ENCODE measurements at regions not wholly inside any gene's neighbourhood (a gene's known extent, or its start where the extent isn't known, plus 50 kb on each side); places are given as distances from the start of the nearest gene placed in this dataset.

- TF ChIP-seq CTCF (IDR thresholded peaks at IDR 0.05; ENCODE audit: low read depth, low read length) (no peak), POLR2A (IDR thresholded peaks at IDR 0.05; ENCODE audit: extremely low read depth, insufficient read length) (no peak), MAX (IDR thresholded peaks at IDR 0.05; ENCODE audit: low read depth, low read length) (no peak), MYC (IDR thresholded peaks at IDR 0.05; ENCODE audit: low read depth, low read length) (no peak)
These were observed 594.9 kb downstream of the INHBA start for GRCh38 chr7:41107938-41108448.
